ENCODE measurements at regions not wholly inside any gene's neighbourhood (a gene's known extent, or its start where the extent isn't known, plus 50 kb on each side); places are given as distances from the start of the nearest gene placed in this dataset.
"Not testable (repeated sequence)": the region's sequence is repeated elsewhere in the genome, so short reads cannot be mapped to it uniquely, and the experiment has no call there.

GRCh38 chr4:29058531-29058930, 1661.6 kb upstream of the PCDH7 start:
- DNase-seq (no peak), ATAC-seq (no peak)
- intact Hi-C loops (cut with DNase I) = no loop called here
- Histone ChIP-seq H3K4me1 (ENCODE audit: control insufficient read depth, insufficient read depth, low read length) (no peaks in the 10 kb centered on the region), H3K27me3 (ENCODE audit: control insufficient read depth, insufficient read depth) (no peaks in the 10 kb centered on the region), H3K27ac (ENCODE audit: low read length) (no peak overlapping the region), H3K9me3 (ENCODE audit: control insufficient read depth, low read length) (no peaks in the 10 kb centered on the region), H3K4me3 (ENCODE audit: low read length) (no peak overlapping the region)
- WGBS = 81% methylated on average over 2 of the region's 2 CpGs

- intact Hi-C loops (cut with DNase I) = no loop called here
- 52% methylated on average over 2 of the region's 2 CpGs for WGBS
These were observed 1653.3 kb upstream of the PCDH7 start for GRCh38 chr4:29066861-29067260.

GRCh38 chr4:29073571-29073970, 1646.6 kb upstream of the PCDH7 start:
- Histone ChIP-seq H3K4me3 (ENCODE audit: low read length) (no peak overlapping the region), H3K27me3 (ENCODE audit: control insufficient read depth, insufficient read depth) (no peaks in the 10 kb centered on the region), H3K4me1 (ENCODE audit: control insufficient read depth, insufficient read depth, low read length) (no peaks in the 10 kb centered on the region), H3K27ac (ENCODE audit: low read length) (no peak overlapping the region), H3K9me3 (ENCODE audit: control insufficient read depth, low read length) (no peaks in the 10 kb centered on the region)
- WGBS = 31% methylated on average over 1 of the region's 1 CpG
- DNase-seq (no peak), ATAC-seq (no peak)
- intact Hi-C loops (cut with DNase I) = no loop called here

More at GRCh38 chr4:29066861-29067260, 1653.3 kb upstream of the PCDH7 start:
- DNase-seq (no peak), ATAC-seq (no peak)
- Histone ChIP-seq H3K4me3 (ENCODE audit: low read length) (no peak overlapping the region), H3K27me3 (ENCODE audit: control insufficient read depth, insufficient read depth) (no peaks in the 10 kb centered on the region), H3K9me3 (ENCODE audit: control insufficient read depth, low read length) (no peaks in the 10 kb centered on the region), H3K27ac (ENCODE audit: low read length) (no peak overlapping the region), H3K4me1 (ENCODE audit: control insufficient read depth, insufficient read depth, low read length) (no peaks in the 10 kb centered on the region)

GRCh38 chr4:29075366-29075765, 1644.8 kb upstream of the PCDH7 start:
- no peaks in the 10 kb centered on the region for H3K9me3 ChIP-seq (ENCODE audit: control insufficient read depth, low read length)
- ATAC-seq (no peak), DNase-seq (peak in 1 of 3 donors; percentile 11)
- H3K27me3 ChIP-seq (ENCODE audit: control insufficient read depth, insufficient read depth) = no peaks in the 10 kb centered on the region
- WGBS = 96% methylated on average over 6 of the region's 6 CpGs
- intact Hi-C loops (cut with DNase I) = no loop called here
- no peak overlapping the region for H3K27ac ChIP-seq (ENCODE audit: low read length)
- H3K4me1 ChIP-seq (ENCODE audit: control insufficient read depth, insufficient read depth, low read length) = no peaks in the 10 kb centered on the region
- no peak overlapping the region for H3K4me3 ChIP-seq (ENCODE audit: low read length)

- ATAC-seq (no peak), DNase-seq (no peak)
- Histone ChIP-seq H3K9me3 (ENCODE audit: control insufficient read depth, low read length) (no peaks in the 10 kb centered on the region), H3K4me1 (ENCODE audit: control insufficient read depth, insufficient read depth, low read length) (no peaks in the 10 kb centered on the region), H3K27me3 (ENCODE audit: control insufficient read depth, insufficient read depth) (no peaks in the 10 kb centered on the region), H3K4me3 (ENCODE audit: low read length) (no peak overlapping the region), H3K27ac (ENCODE audit: low read length) (no peak overlapping the region)
- WGBS = 94% methylated on average over 2 of the region's 2 CpGs
- intact Hi-C loops (cut with DNase I) = no loop called here
These were observed 1640.9 kb upstream of the PCDH7 start for GRCh38 chr4:29079260-29079659.

GRCh38 chr4:29081234-29081955, 1638.8 kb upstream of the PCDH7 start:
- no peak for DNase-seq
- WGBS = 69% methylated on average over 5 of the region's 5 CpGs
- no peak overlapping the region for H3K4me3 ChIP-seq (ENCODE audit: low read length)
- H3K27ac ChIP-seq (ENCODE audit: low read length) = no peak overlapping the region
- intact Hi-C loops (cut with DNase I) = no loop called here
- no peaks in the 10 kb centered on the region for H3K9me3 ChIP-seq (ENCODE audit: control insufficient read depth, low read length)
- H3K4me1 ChIP-seq (ENCODE audit: control insufficient read depth, insufficient read depth, low read length) = no peaks in the 10 kb centered on the region
- no peak for ATAC-seq
- no peaks in the 10 kb centered on the region for H3K27me3 ChIP-seq (ENCODE audit: control insufficient read depth, insufficient read depth)

GRCh38 chr4:29082684-29083083, 1637.5 kb upstream of the PCDH7 start:
- Histone ChIP-seq H3K27me3 (ENCODE audit: control insufficient read depth, insufficient read depth) (no peaks in the 10 kb centered on the region), H3K27ac (ENCODE audit: low read length) (no peak overlapping the region), H3K4me3 (ENCODE audit: low read length) (no peak overlapping the region), H3K9me3 (ENCODE audit: control insufficient read depth, low read length) (no peaks in the 10 kb centered on the region), H3K4me1 (ENCODE audit: control insufficient read depth, insufficient read depth, low read length) (no peaks in the 10 kb centered on the region)
- WGBS = 72% methylated on average over 5 of the region's 5 CpGs
- intact Hi-C loops (cut with DNase I) = no loop called here
- ATAC-seq (no peak), DNase-seq (no peak)

GRCh38 chr4:29085748-29086147, 1634.4 kb upstream of the PCDH7 start:
- no peak for ATAC-seq
- Histone ChIP-seq H3K27ac (ENCODE audit: low read length) (no peak overlapping the region), H3K27me3 (ENCODE audit: control insufficient read depth, insufficient read depth) (no peaks in the 10 kb centered on the region), H3K4me3 (ENCODE audit: low read length) (no peak overlapping the region), H3K9me3 (ENCODE audit: control insufficient read depth, low read length) (no peaks in the 10 kb centered on the region), H3K4me1 (ENCODE audit: control insufficient read depth, insufficient read depth, low read length) (no peaks in the 10 kb centered on the region)
- no peak for DNase-seq
- intact Hi-C loops (cut with DNase I) = no loop called here
- 90% methylated on average over 4 of the region's 4 CpGs for WGBS

- H3K27me3 ChIP-seq (ENCODE audit: control insufficient read depth, insufficient read depth) = no peaks in the 10 kb centered on the region
- intact Hi-C loops (cut with DNase I) = no loop called here
- no peaks in the 10 kb centered on the region for H3K4me1 ChIP-seq (ENCODE audit: control insufficient read depth, insufficient read depth, low read length)
- no peaks in the 10 kb centered on the region for H3K9me3 ChIP-seq (ENCODE audit: control insufficient read depth, low read length)
- no peak overlapping the region for H3K27ac ChIP-seq (ENCODE audit: low read length)
- 68% methylated on average over 3 of the region's 3 CpGs for WGBS
- no peak for DNase-seq
- ATAC-seq = no peak
- no peak overlapping the region for H3K4me3 ChIP-seq (ENCODE audit: low read length)
These were observed 1615.5 kb upstream of the PCDH7 start for GRCh38 chr4:29104694-29105093.

- intact Hi-C loops (cut with DNase I) = no loop called here
- Histone ChIP-seq H3K27me3 (ENCODE audit: control insufficient read depth, insufficient read depth) (no peaks in the 10 kb centered on the region), H3K4me1 (ENCODE audit: control insufficient read depth, insufficient read depth, low read length) (no peaks in the 10 kb centered on the region), H3K4me3 (ENCODE audit: low read length) (no peak overlapping the region), H3K9me3 (ENCODE audit: control insufficient read depth, low read length) (no peaks in the 10 kb centered on the region), H3K27ac (ENCODE audit: low read length) (no peak overlapping the region)
- 23% methylated on average over 3 of the region's 3 CpGs for WGBS
- ATAC-seq = no peak
- no peak for DNase-seq
These were observed 1606.2 kb upstream of the PCDH7 start for GRCh38 chr4:29113960-29114359.

- ATAC-seq; intact Hi-C loops (cut with DNase I); H3K9me3 ChIP-seq (ENCODE audit: control insufficient read depth, low read length); H3K27me3 ChIP-seq (ENCODE audit: control insufficient read depth, insufficient read depth); H3K27ac ChIP-seq (ENCODE audit: low read length); H3K4me1 ChIP-seq (ENCODE audit: control insufficient read depth, insufficient read depth, low read length); H3K4me3 ChIP-seq (ENCODE audit: low read length): not testable (repeated sequence)
- WGBS = 97% methylated on average over 38 of the region's 38 CpGs
- peak; percentile 5 to 40 (median 29) for DNase-seq
These were observed 1602.9 kb upstream of the PCDH7 start for GRCh38 chr4:29117231-29117722.

- H3K4me3 ChIP-seq (ENCODE audit: low read length) = no peak overlapping the region
- no peaks in the 10 kb centered on the region for H3K9me3 ChIP-seq (ENCODE audit: control insufficient read depth, low read length)
- intact Hi-C loops (cut with DNase I) = no loop called here
- DNase-seq (no peak), ATAC-seq (no peak)
- H3K27me3 ChIP-seq (ENCODE audit: control insufficient read depth, insufficient read depth) = no peaks in the 10 kb centered on the region
- H3K27ac ChIP-seq (ENCODE audit: low read length) = no peak overlapping the region
- WGBS = 54% methylated on average over 4 of the region's 4 CpGs
- H3K4me1 ChIP-seq (ENCODE audit: control insufficient read depth, insufficient read depth, low read length) = no peaks in the 10 kb centered on the region
These were observed 1598.6 kb upstream of the PCDH7 start for GRCh38 chr4:29121586-29121985.
